Progenitor cell of endocrine pancreas (in vitro differentiated cells): ENCODE measurements at regions not wholly inside any gene's neighbourhood (a gene's known extent, or its start where the extent isn't known, plus 50 kb on each side); places are given as distances from the start of the nearest gene placed in this dataset.

ENCODE experiments used
- DNase-seq: peaks from one replicate; pipeline ENCODE4 v3.0.0; 2021; ENCODE audit warnings: low spot score; ENCODE audit not compliant: unreplicated experiment
- H3K27ac Mint-ChIP-seq: 2 replicates; pipeline ENCODE4 v1.8.0; 2021; ENCODE audit warnings: mild to moderate bottlenecking, moderate library complexity, mixed read lengths
- H3K27me3 Mint-ChIP-seq: 2 replicates; pipeline ENCODE4 v1.8.0; 2021; ENCODE audit warnings: mixed read lengths
- H3K36me3 Mint-ChIP-seq: 2 replicates; pipeline ENCODE4 v1.8.0; 2022; ENCODE audit warnings: mixed read lengths; ENCODE audit not compliant: insufficient read depth
- H3K4me1 Mint-ChIP-seq: 2 replicates; pipeline ENCODE4 v1.8.0; 2021; ENCODE audit warnings: low read depth, mixed read lengths
- H3K4me3 Mint-ChIP-seq: 2 replicates; pipeline ENCODE4 v1.8.0; 2021; ENCODE audit warnings: low read depth, mild to moderate bottlenecking, moderate library complexity, mixed read lengths
- H3K9me3 Mint-ChIP-seq: 2 replicates; pipeline ENCODE4 v1.8.0; 2021; ENCODE audit warnings: low read depth, mixed read lengths
- CTCF ChIP-seq: fragments of 200-600 bp; sonication (generic); IDR thresholded peaks from one replicate; pipeline ENCODE4 v1.5.0; 2021; ENCODE audit warnings: antibody characterized with exemption, mild to moderate bottlenecking; ENCODE audit not compliant: unreplicated experiment

- no peak for TF ChIP-seq CTCF
- Mint-ChIP-seq H3K4me3 (no peak overlapping the region), H3K9me3 (no peaks in the 10 kb centered on the region), H3K36me3 (no peaks in the 10 kb centered on the region), H3K27ac (no peak overlapping the region), H3K27me3 (no peaks in the 10 kb centered on the region), H3K4me1 (peaks cover 7% of the 10 kb centered on the region)
- DNase-seq = no peak
These were observed 1287.1 kb upstream of the GBE1 start for GRCh38 chr3:83048556-83048955.

- H3K4me1 Mint-ChIP-seq = peaks cover under 1% of the 10 kb centered on the region
- no peaks in the 10 kb centered on the region for H3K36me3 Mint-ChIP-seq
- TF ChIP-seq CTCF = no peak
- no peak overlapping the region for H3K27ac Mint-ChIP-seq
- H3K27me3 Mint-ChIP-seq = no peaks in the 10 kb centered on the region
- H3K4me3 Mint-ChIP-seq = no peak overlapping the region
- H3K9me3 Mint-ChIP-seq = peaks cover 3% of the 10 kb centered on the region
- DNase-seq = no peak
These were observed 1278.0 kb upstream of the GBE1 start for GRCh38 chr3:83039422-83039821.

- no peak overlapping the region for H3K27ac Mint-ChIP-seq
These were observed 1274.2 kb upstream of the GBE1 start for GRCh38 chr3:83035704-83036010.

GRCh38 chr3:83034806-83035703 is 1273.6 kb upstream of the GBE1 start:
- Mint-ChIP-seq H3K27me3 (no peaks in the 10 kb centered on the region), H3K9me3 (peaks cover 3% of the 10 kb centered on the region), H3K36me3 (no peaks in the 10 kb centered on the region), H3K4me1 (no peaks in the 10 kb centered on the region), H3K27ac (no peak overlapping the region), H3K4me3 (no peak overlapping the region)
- TF ChIP-seq CTCF = no peak
- no peak for DNase-seq

More at GRCh38 chr3:83035704-83036010, 1274.2 kb upstream of the GBE1 start:
- no peak for DNase-seq
- H3K27me3 Mint-ChIP-seq = no peaks in the 10 kb centered on the region
- H3K4me3 Mint-ChIP-seq = no peak overlapping the region
- peaks cover 3% of the 10 kb centered on the region for H3K9me3 Mint-ChIP-seq
- no peak for TF ChIP-seq CTCF
- H3K4me1 Mint-ChIP-seq = no peaks in the 10 kb centered on the region
- H3K36me3 Mint-ChIP-seq = no peaks in the 10 kb centered on the region

GRCh38 chr3:83033133-83033532 is 1271.7 kb upstream of the GBE1 start:
- Mint-ChIP-seq H3K27ac (no peak overlapping the region), H3K9me3 (peaks cover 5% of the 10 kb centered on the region), H3K4me1 (no peaks in the 10 kb centered on the region), H3K4me3 (no peak overlapping the region), H3K27me3 (no peaks in the 10 kb centered on the region), H3K36me3 (no peaks in the 10 kb centered on the region)
- no peak for DNase-seq
- no peak for TF ChIP-seq CTCF
